Progenitor cell of endocrine pancreas (in vitro differentiated cells): ENCODE measurements at regions not wholly inside any gene's neighbourhood (a gene's known extent, or its start where the extent isn't known, plus 50 kb on each side); places are given as distances from the start of the nearest gene placed in this dataset.

Experiments
- DNase-seq: peaks from one replicate; pipeline ENCODE4 v3.0.0; 2021; ENCODE audit warnings: low spot score; ENCODE audit not compliant: unreplicated experiment
- H3K27ac Mint-ChIP-seq: 2 replicates; pipeline ENCODE4 v1.8.0; 2021; ENCODE audit warnings: mild to moderate bottlenecking, moderate library complexity, mixed read lengths
- H3K27me3 Mint-ChIP-seq: 2 replicates; pipeline ENCODE4 v1.8.0; 2021; ENCODE audit warnings: mixed read lengths
- H3K36me3 Mint-ChIP-seq: 2 replicates; pipeline ENCODE4 v1.8.0; 2022; ENCODE audit warnings: mixed read lengths; ENCODE audit not compliant: insufficient read depth
- H3K4me1 Mint-ChIP-seq: 2 replicates; pipeline ENCODE4 v1.8.0; 2021; ENCODE audit warnings: low read depth, mixed read lengths
- H3K4me3 Mint-ChIP-seq: 2 replicates; pipeline ENCODE4 v1.8.0; 2021; ENCODE audit warnings: low read depth, mild to moderate bottlenecking, moderate library complexity, mixed read lengths
- H3K9me3 Mint-ChIP-seq: 2 replicates; pipeline ENCODE4 v1.8.0; 2021; ENCODE audit warnings: low read depth, mixed read lengths
- CTCF ChIP-seq: fragments of 200-600 bp; sonication (generic); IDR thresholded peaks from one replicate; pipeline ENCODE4 v1.5.0; 2021; ENCODE audit warnings: antibody characterized with exemption, mild to moderate bottlenecking; ENCODE audit not compliant: unreplicated experiment

- no peak for TF ChIP-seq CTCF
- Mint-ChIP-seq H3K9me3 (peaks cover 8% of the 10 kb centered on the region), H3K27me3 (no peaks in the 10 kb centered on the region), H3K27ac (no peak overlapping the region), H3K36me3 (no peaks in the 10 kb centered on the region), H3K4me3 (no peak overlapping the region), H3K4me1 (peaks cover 10% of the 10 kb centered on the region)
- no peak for DNase-seq
Measured at GRCh38 chr3:177590826-177591225, 393.5 kb upstream of the TBL1XR1 start.

DNA sequence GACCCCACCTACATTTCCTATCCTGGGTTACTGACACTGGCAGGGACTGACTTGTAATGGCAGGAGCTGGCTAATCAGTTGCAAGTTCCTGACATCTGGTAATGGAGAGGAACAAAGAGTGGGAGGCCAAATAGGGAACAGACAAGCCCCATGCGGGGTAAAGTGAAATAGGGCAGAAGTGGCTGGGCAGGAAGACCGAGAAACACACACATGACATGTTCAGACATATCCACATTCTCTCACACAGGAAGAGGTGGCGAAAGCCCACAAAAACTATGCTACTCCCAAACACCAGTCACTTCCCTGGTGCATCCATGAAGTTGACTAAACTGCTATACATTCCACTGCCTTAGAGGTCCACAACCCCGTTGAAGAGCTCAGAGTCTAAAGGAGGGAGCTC lies 394.1 kb upstream of the TBL1XR1 start:
- TF ChIP-seq CTCF = no peak
- Mint-ChIP-seq H3K27me3 (no peaks in the 10 kb centered on the region), H3K36me3 (no peaks in the 10 kb centered on the region), H3K9me3 (peaks cover 8% of the 10 kb centered on the region), H3K4me1 (peaks cover 10% of the 10 kb centered on the region), H3K4me3 (no peak overlapping the region), H3K27ac (no peak overlapping the region)
- DNase-seq = no peak

DNA sequence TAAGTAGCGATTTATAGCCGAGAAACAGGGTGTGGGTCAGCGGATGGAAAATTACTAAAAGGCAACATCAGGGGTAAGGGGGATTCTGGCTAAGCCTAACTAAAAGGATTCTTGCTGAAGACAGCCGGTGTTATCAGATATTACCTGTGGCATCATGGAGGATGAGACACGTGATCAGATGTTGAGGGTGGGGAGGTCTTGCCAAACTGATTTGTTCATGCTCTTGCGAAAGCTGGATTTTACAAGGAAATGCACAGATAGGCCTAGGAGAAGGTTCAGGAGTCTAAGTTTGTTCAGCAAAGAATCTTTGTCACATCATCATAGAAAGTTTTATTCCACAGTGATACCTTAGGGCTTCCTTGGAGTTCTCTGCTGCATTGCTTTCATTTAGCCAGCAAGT lies 396.8 kb upstream of the TBL1XR1 start:
- no peak for DNase-seq
- H3K27ac Mint-ChIP-seq = no peak overlapping the region
- H3K4me1 Mint-ChIP-seq = peaks cover 10% of the 10 kb centered on the region
- no peaks in the 10 kb centered on the region for H3K9me3 Mint-ChIP-seq
- no peaks in the 10 kb centered on the region for H3K36me3 Mint-ChIP-seq
- no peak overlapping the region for H3K4me3 Mint-ChIP-seq
- no peaks in the 10 kb centered on the region for H3K27me3 Mint-ChIP-seq
- no peak for TF ChIP-seq CTCF

- H3K36me3 Mint-ChIP-seq = no peaks in the 10 kb centered on the region
- H3K4me3 Mint-ChIP-seq = no peak overlapping the region
- peaks cover 6% of the 10 kb centered on the region for H3K4me1 Mint-ChIP-seq
- no peak overlapping the region for H3K27ac Mint-ChIP-seq
- H3K9me3 Mint-ChIP-seq = no peaks in the 10 kb centered on the region
- no peak for DNase-seq
- no peaks in the 10 kb centered on the region for H3K27me3 Mint-ChIP-seq
- TF ChIP-seq CTCF = no peak
Measured at GRCh38 chr3:177595530-177596188, 398.4 kb upstream of the TBL1XR1 start.

GRCh38 chr3:177596248-177596815 lies 399.1 kb upstream of the TBL1XR1 start:
- no peak for TF ChIP-seq CTCF
- H3K27ac Mint-ChIP-seq = no peak overlapping the region
- no peaks in the 10 kb centered on the region for H3K27me3 Mint-ChIP-seq
- H3K36me3 Mint-ChIP-seq = no peaks in the 10 kb centered on the region
- H3K9me3 Mint-ChIP-seq = no peaks in the 10 kb centered on the region
- peaks cover 4% of the 10 kb centered on the region for H3K4me1 Mint-ChIP-seq
- no peak overlapping the region for H3K4me3 Mint-ChIP-seq
- DNase-seq = no peak
